ENCODE measurements at regions not wholly inside any gene's neighbourhood (a gene's known extent, or its start where the extent isn't known, plus 50 kb on each side); places are given as distances from the start of the nearest gene placed in this dataset.

- TF ChIP-seq POLR2AphosphoS5 (IDR thresholded peaks at IDR 0.05; ENCODE audit: borderline replicate concordance, low read depth, low read length) (no peak), EZH2 (IDR thresholded peaks at IDR 0.05) (no peak), FOXP2 (optimal IDR thresholded peaks at IDR 0.05; ENCODE audit: control extremely low read depth, extremely low read length, insufficient read depth) (no peak)
These were observed 105.5 kb upstream of the CHD1 start for GRCh38 chr5:99034336-99034735.
